Endothelial cell of umbilical vein (primary cell): ENCODE measurements at regions not wholly inside any gene's neighbourhood (a gene's known extent, or its start where the extent isn't known, plus 50 kb on each side); places are given as distances from the start of the nearest gene placed in this dataset.

Experiments used
- BruUV-seq: library from RNA; stranded (reverse); fragments of 400-500 nt; replicated peaks from 2 replicates; lab custom pipeline; 2021; lab: Mats Ljungman, UMichigan
- CTCF ChIA-PET: fragments of 300-600, 350-600 bp; sonication (Branson Sonifier 250); formaldehyde crosslinking; loops from one replicate; lab custom pipeline; 2021; ENCODE audit warnings: antibody characterized with exemption, inconsistent platforms; lab: Charles Lee
- POLR2A ChIA-PET: fragments of 300-600, 350-600 bp; sonication (Branson Sonifier 250); formaldehyde crosslinking; loops from one replicate; lab custom pipeline; 2021; ENCODE audit warnings: antibody characterized with exemption, inconsistent platforms; lab: Charles Lee
- DNase-seq: peaks from one replicate; pipeline ENCODE4 v3.0.0-alpha.2; 2011; ENCODE audit warnings: low read depth, low spot score
- FAIRE-seq: peaks from 2 replicates; lab custom pipeline; 2011; peaks lifted over from hg19 to GRCh38; lab: Jason Lieb, UNC
- H2AFZ ChIP-seq: 2 replicates; pipeline ENCODE4 v1.6.0; 2012; ENCODE audit warnings: low read depth, low read length, control low read depth, inconsistent platforms
- H3K27ac ChIP-seq: 2 replicates; pipeline ENCODE4 v1.5.1; 2011; ENCODE audit warnings: low read depth, mild to moderate bottlenecking, control low read depth, low read length, moderate library complexity; ENCODE audit not compliant: insufficient read depth
- H3K27me3 ChIP-seq, 2 experiments: 2 replicates each; pipeline versions ENCODE4 v1.6.0 to v1.6.1; 2011; ENCODE audit warnings: low read length in 2 of 2, mixed read lengths in 1 of 2; ENCODE audit not compliant: control insufficient read depth in 2 of 2, insufficient read depth in 2 of 2
- H3K36me3 ChIP-seq, 2 experiments: 2 replicates in 1 of 2; 3 replicates in 1 of 2; pipeline ENCODE4 v1.5.1; 2011; ENCODE audit warnings: low read length in 2 of 2, mild to moderate bottlenecking in 1 of 2, moderate library complexity in 1 of 2; ENCODE audit not compliant: control insufficient read depth in 2 of 2, insufficient read depth in 2 of 2; ENCODE audit errors: extremely low read depth in 1 of 2
- H3K4me1 ChIP-seq: 3 replicates; pipeline ENCODE4 v1.5.1; 2011; ENCODE audit warnings: mild to moderate bottlenecking, low read length; ENCODE audit not compliant: control insufficient read depth, insufficient read depth; ENCODE audit errors: extremely low read depth
- H3K4me2 ChIP-seq: 2 replicates; pipeline ENCODE4 v1.6.1; 2011; ENCODE audit warnings: low read length, control low read depth, mixed read lengths; ENCODE audit not compliant: insufficient read depth
- H3K4me3 ChIP-seq, 3 experiments: fragments of 200-600 bp in 1 of 3; sonication (generic), shearing (Covaris generic) in 1 of 3; replicated peaks in 1 of 3; 2 replicates each; pipeline ENCODE4 v1.5.1; 2011 to 2016; ENCODE audit warnings: control low read depth in 3 of 3, low read length in 3 of 3, mild to moderate bottlenecking in 2 of 3, inconsistent platforms in 1 of 3, low read depth in 1 of 3, moderate library complexity in 1 of 3; ENCODE audit not compliant: insufficient read depth in 1 of 3
- H3K79me2 ChIP-seq: 2 replicates; pipeline ENCODE4 v1.6.0; 2012; ENCODE audit warnings: low read length, inconsistent platforms; ENCODE audit not compliant: control insufficient read depth, insufficient read depth
- H3K9ac ChIP-seq: replicated peaks from 2 replicates; pipeline ENCODE3; 2011; ENCODE audit warnings: low read length, control low read depth; ENCODE audit not compliant: insufficient read depth; ENCODE audit errors: extremely low read depth
- H3K9me1 ChIP-seq: replicated peaks from 3 replicates; pipeline ENCODE4 v1.6.0; 2011; ENCODE audit warnings: mild to moderate bottlenecking, low read length; ENCODE audit not compliant: control insufficient read depth, insufficient read depth; ENCODE audit errors: extremely low read depth
- H3K9me3 ChIP-seq: replicated peaks from 2 replicates; pipeline ENCODE4 v1.5.1; 2012; ENCODE audit warnings: low read length, inconsistent platforms; ENCODE audit not compliant: control insufficient read depth, insufficient read depth
- H4K20me1 ChIP-seq: replicated peaks from 2 replicates; pipeline ENCODE3; 2011; ENCODE audit warnings: mild to moderate bottlenecking, low read length; ENCODE audit not compliant: control insufficient read depth, insufficient read depth; ENCODE audit errors: extremely low read depth
- CTCF ChIP-seq, 2 donors: IDR thresholded peaks; 1 replicate in 1 of 2; 2 replicates in 1 of 2; pipeline ENCODE4 v1.5.1; 2011; ENCODE audit warnings: low read length in 2 of 2, mild to moderate bottlenecking in 2 of 2, moderate library complexity in 2 of 2, control low read depth in 1 of 2, inconsistent platforms in 1 of 2, low read depth in 1 of 2; ENCODE audit not compliant: insufficient read depth in 1 of 2; ENCODE audit errors: extremely low read depth in 1 of 2
- EZH2 ChIP-seq: IDR thresholded peaks from 2 replicates; pipeline ENCODE4 v1.6.1; 2012; ENCODE audit warnings: borderline replicate concordance, low read depth, mild to moderate bottlenecking, moderate library complexity, low read length, inconsistent platforms; ENCODE audit not compliant: severe bottlenecking
- FOS ChIP-seq: IDR thresholded peaks from 2 replicates; pipeline ENCODE4 v1.6.1; 2011; ENCODE audit warnings: mild to moderate bottlenecking, low read length, moderate library complexity, borderline replicate concordance; ENCODE audit not compliant: insufficient read depth
- GATA2 ChIP-seq: IDR thresholded peaks from 2 replicates; pipeline ENCODE4 v1.7.0; 2011; ENCODE audit warnings: low read depth, mild to moderate bottlenecking, moderate library complexity, mixed read lengths, low read length; ENCODE audit not compliant: insufficient read length, insufficient read depth
- JUN ChIP-seq: IDR thresholded peaks from 2 replicates; pipeline ENCODE4 v1.6.1; 2011; ENCODE audit warnings: borderline replicate concordance, low read depth; ENCODE audit not compliant: insufficient read length, insufficient read depth
- MYC ChIP-seq: IDR thresholded peaks from one replicate; pipeline ENCODE4 v1.6.1; 2011; ENCODE audit warnings: mild to moderate bottlenecking, low read depth, low read length
- POLR2A ChIP-seq: IDR thresholded peaks from 2 replicates; pipeline ENCODE4 v1.6.1; 2012; ENCODE audit warnings: low read depth, mild to moderate bottlenecking, control low read depth, low read length
- POLR2AphosphoS5 ChIP-seq: IDR thresholded peaks from 2 replicates; pipeline ENCODE4 v1.6.1; 2012; ENCODE audit warnings: low read depth, mild to moderate bottlenecking, control low read depth, low read length, moderate library complexity; ENCODE audit not compliant: insufficient read depth
- dilution Hi-C: fragments of 300-500 bp; cut with MboI; formaldehyde crosslinking; loops from one replicate; pipeline ENCODE4 v1.15.0; 2019; ENCODE audit warnings: low sequenced_read_pairs; ENCODE audit not compliant: extremely low pct_ligation_motif_present
- intact Hi-C: fragments of 100-400 bp; cut with micrococcal nuclease; formaldehyde crosslinking; loops from one replicate; pipeline ENCODE4 v1.10.0; 2022
- TF ChIP-seq, protein P1 (sequence below): IDR thresholded peaks from 2 replicates; pipeline ENCODE4 v1.6.1; 2011; ENCODE audit not compliant: insufficient read depth, insufficient read length

- H3K4me3 ChIP-seq = no peak overlapping the region
- no peaks in the 10 kb centered on the region for H3K9me3 ChIP-seq
- no peak for DNase-seq
- H4K20me1 ChIP-seq = no peaks in the 10 kb centered on the region
- H3K79me2 ChIP-seq = no peaks in the 10 kb centered on the region
- no peaks in the 10 kb centered on the region for H3K4me1 ChIP-seq
- dilution Hi-C loops (no loop called here), intact Hi-C loops (no loop called here)
- no peak overlapping the region for H2AFZ ChIP-seq
- H3K27ac ChIP-seq = no peak overlapping the region
- H3K9me1 ChIP-seq = no peaks in the 10 kb centered on the region
- no peaks in the 10 kb centered on the region for H3K36me3 ChIP-seq
- ChIA-PET POLR2A (no interaction called here), CTCF (no interaction called here)
- no peak for FAIRE-seq
- no TSS peak for BruUV-seq
- TF ChIP-seq POLR2AphosphoS5 (no peak), POLR2A (no peak), EZH2 (no peak), CTCF (IDR thresholded peaks at IDR 0.05; ENCODE audit: extremely low read depth in 1 of 2, insufficient read depth in 1 of 2, low read depth in 1 of 2, low read length in 2 of 2) (no peak), JUN (no peak), MYC (no peak), FOS (no peak), GATA2 (no peak)
- TF ChIP-seq, protein P1, sequence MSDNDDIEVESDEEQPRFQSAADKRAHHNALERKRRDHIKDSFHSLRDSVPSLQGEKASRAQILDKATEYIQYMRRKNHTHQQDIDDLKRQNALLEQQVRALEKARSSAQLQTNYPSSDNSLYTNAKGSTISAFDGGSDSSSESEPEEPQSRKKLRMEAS = no peak
- H3K9ac ChIP-seq = no peak overlapping the region
- H3K27me3 ChIP-seq = no peaks in the 10 kb centered on the region
- H3K4me2 ChIP-seq = no peak overlapping the region
Observed at GRCh38 chr16:65446427-65446826, 324.6 kb upstream of the CDH11 start.
